Smooth muscle cell (in vitro differentiated cells): ENCODE measurements at regions not wholly inside any gene's neighbourhood (a gene's known extent, or its start where the extent isn't known, plus 50 kb on each side); places are given as distances from the start of the nearest gene placed in this dataset.

Experiments used
- DNase-seq: peaks from one replicate; lab custom pipeline; 2025; ENCODE audit not compliant: unreplicated experiment; lab: John Stamatoyannopoulos, UW
- H2AFZ ChIP-seq: fragments of 200-600 bp; sonication (generic); 2 replicates; pipeline ENCODE4 v1.6.0; 2016; ENCODE audit warnings: antibody characterized with exemption, low read depth, mild to moderate bottlenecking
- H3F3A ChIP-seq: fragments of 200-600 bp; sonication (generic); 2 replicates; pipeline ENCODE4 v1.6.0; 2017; ENCODE audit warnings: antibody characterized with exemption, low read depth
- H3K27ac ChIP-seq: fragments of 200-600 bp; sonication (generic); 2 replicates; pipeline ENCODE4 v1.5.1; 2016; ENCODE audit warnings: low read depth, mild to moderate bottlenecking
- H3K27me3 ChIP-seq: fragments of 200-600 bp; sonication (generic); 2 replicates; pipeline ENCODE4 v1.6.1; 2016; ENCODE audit warnings: low read depth, mild to moderate bottlenecking
- H3K36me3 ChIP-seq: fragments of 200-600 bp; sonication (generic); 2 replicates; pipeline ENCODE4 v1.5.1; 2016; ENCODE audit warnings: low read depth
- H3K4me1 ChIP-seq: fragments of 200-600 bp; sonication (generic); 2 replicates; pipeline ENCODE4 v1.5.1; 2016; ENCODE audit warnings: low read depth
- H3K4me2 ChIP-seq: fragments of 200-600 bp; sonication (generic); 2 replicates; pipeline ENCODE4 v1.6.0; 2016; ENCODE audit warnings: mild to moderate bottlenecking
- H3K4me3 ChIP-seq: fragments of 200-600 bp; sonication (generic); 2 replicates; pipeline ENCODE4 v1.5.1; 2016; ENCODE audit warnings: mild to moderate bottlenecking
- H3K79me2 ChIP-seq: fragments of 200-600 bp; sonication (generic); 2 replicates; pipeline ENCODE4 v1.6.0; 2016; ENCODE audit warnings: low read depth, mild to moderate bottlenecking
- H3K9ac ChIP-seq: fragments of 200-600 bp; sonication (generic); 2 replicates; pipeline ENCODE4 v1.6.0; 2016; ENCODE audit warnings: low read depth
- H3K9me3 ChIP-seq: fragments of 200-600 bp; sonication (generic); replicated peaks from 2 replicates; pipeline ENCODE4 v1.5.1; 2016; ENCODE audit warnings: low read depth
- H4K20me1 ChIP-seq: fragments of 200-600 bp; sonication (generic); 2 replicates; pipeline ENCODE4 v1.6.0; 2016; ENCODE audit warnings: low read depth
- WGBS: methylation state at CpG from one replicate; pipeline ENCODE4 v1.1.7; 2016; ENCODE audit warnings: low lambda C conversion rate; 5-methylcytosine and 5-hydroxymethylcytosine counted together
- TF ChIP-seq, protein P1 (sequence below): fragments of 200-600 bp; sonication (generic); IDR thresholded peaks from 2 replicates; pipeline ENCODE4 v1.5.1; 2017; ENCODE audit warnings: borderline replicate concordance, mild to moderate bottlenecking, antibody characterized with exemption; ENCODE audit not compliant: insufficient read depth, poor library complexity, severe bottlenecking

DNA sequence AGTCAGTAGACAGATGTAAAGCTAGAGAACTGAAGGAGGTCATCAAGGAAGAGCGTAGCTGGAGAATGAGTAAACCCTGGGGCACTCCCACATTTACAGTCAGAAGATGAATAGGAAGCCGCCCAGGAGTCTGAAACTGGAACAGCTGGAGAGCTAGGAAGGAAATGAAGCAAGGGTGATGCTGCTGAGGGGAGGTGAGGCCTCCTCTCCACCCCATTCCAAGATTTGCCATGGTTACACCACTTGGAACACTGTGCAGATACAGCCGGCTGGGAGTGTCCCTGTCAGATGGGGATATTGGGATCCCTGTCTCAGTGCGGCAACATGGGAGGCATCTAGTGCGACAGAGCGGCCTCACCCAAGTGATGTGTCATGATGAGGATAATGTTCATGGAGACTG, 51.8 kb upstream of the GPI start:
- Histone ChIP-seq H3K4me3 (no peak overlapping the region), H3K9ac (no peak overlapping the region), H3K4me2 (no peak overlapping the region), H3K27ac (peak overlapping the region; percentile 42), H2AFZ (no peak overlapping the region), H3F3A (no peaks in the 10 kb centered on the region), H3K36me3 (no peaks in the 10 kb centered on the region), H3K9me3 (no peaks in the 10 kb centered on the region), H3K4me1 (peaks cover 10% of the 10 kb centered on the region), H4K20me1 (peaks cover 48% of the 10 kb centered on the region), H3K27me3 (no peaks in the 10 kb centered on the region), H3K79me2 (peaks cover 40% of the 10 kb centered on the region)
- no peak for DNase-seq
- 83% methylated on average over 6 of the region's 6 CpGs for WGBS
- TF ChIP-seq, protein P1, sequence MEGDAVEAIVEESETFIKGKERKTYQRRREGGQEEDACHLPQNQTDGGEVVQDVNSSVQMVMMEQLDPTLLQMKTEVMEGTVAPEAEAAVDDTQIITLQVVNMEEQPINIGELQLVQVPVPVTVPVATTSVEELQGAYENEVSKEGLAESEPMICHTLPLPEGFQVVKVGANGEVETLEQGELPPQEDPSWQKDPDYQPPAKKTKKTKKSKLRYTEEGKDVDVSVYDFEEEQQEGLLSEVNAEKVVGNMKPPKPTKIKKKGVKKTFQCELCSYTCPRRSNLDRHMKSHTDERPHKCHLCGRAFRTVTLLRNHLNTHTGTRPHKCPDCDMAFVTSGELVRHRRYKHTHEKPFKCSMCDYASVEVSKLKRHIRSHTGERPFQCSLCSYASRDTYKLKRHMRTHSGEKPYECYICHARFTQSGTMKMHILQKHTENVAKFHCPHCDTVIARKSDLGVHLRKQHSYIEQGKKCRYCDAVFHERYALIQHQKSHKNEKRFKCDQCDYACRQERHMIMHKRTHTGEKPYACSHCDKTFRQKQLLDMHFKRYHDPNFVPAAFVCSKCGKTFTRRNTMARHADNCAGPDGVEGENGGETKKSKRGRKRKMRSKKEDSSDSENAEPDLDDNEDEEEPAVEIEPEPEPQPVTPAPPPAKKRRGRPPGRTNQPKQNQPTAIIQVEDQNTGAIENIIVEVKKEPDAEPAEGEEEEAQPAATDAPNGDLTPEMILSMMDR = no peak

DNA sequence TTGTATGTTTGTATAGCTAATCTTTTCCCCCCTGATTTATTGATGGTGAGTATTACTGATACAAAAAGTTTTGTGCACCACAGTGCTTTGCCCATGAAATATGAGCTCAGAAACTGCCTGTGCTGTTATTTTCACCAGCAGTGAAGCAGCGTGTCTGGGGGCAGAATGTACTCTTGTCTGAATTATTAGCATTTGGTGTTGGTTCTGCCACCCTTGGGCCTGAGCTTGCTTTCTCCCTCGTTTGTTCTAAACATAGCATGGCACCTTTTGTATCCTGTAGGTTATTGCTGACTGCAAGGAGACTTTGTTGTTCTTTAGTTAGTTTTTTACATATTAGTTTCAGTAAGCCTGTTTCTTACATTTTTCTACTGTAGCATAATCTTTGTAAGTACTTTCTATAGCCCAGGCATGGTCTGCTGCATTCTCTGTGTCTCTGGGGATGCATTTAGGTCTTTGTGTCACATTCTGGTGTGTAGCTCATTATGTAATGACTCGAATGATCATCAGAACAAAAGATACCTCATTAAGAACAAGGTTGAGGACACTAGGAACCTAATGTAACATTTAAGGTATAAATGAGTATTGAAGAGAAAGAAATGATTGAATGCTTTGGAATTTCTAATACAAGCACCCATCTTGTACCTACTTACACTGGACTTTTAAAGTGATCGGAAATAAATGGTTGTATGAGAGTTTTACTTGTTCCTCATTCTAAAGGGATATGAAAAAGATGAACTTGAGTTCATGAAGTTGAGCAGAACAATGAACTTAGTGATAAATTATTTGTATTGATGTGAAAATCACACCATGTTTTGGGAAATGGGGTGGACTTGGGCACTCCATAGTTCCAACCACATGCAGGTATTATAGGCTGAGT, 50.3 kb upstream of the GPI start:
- Histone ChIP-seq H3K4me2 (no peak overlapping the region), H3K9me3 (no peaks in the 10 kb centered on the region), H4K20me1 (peaks cover 57% of the 10 kb centered on the region), H3F3A (no peaks in the 10 kb centered on the region), H2AFZ (no peak overlapping the region), H3K27me3 (no peaks in the 10 kb centered on the region), H3K9ac (no peak overlapping the region), H3K79me2 (peaks cover 35% of the 10 kb centered on the region), H3K4me3 (no peak overlapping the region), H3K27ac (no peak overlapping the region), H3K36me3 (no peaks in the 10 kb centered on the region), H3K4me1 (peaks cover 13% of the 10 kb centered on the region)
- no peak for DNase-seq
- TF ChIP-seq, protein P1 = no peak
- WGBS = 95% methylated on average over 4 of the region's 4 CpGs
